GM19025 (cell line): ENCODE measurements at regions not wholly inside any gene's neighbourhood (a gene's known extent, or its start where the extent isn't known, plus 50 kb on each side); places are given as distances from the start of the nearest gene placed in this dataset.
"Not testable (repeated sequence)": the region's sequence is repeated elsewhere in the genome, so short reads cannot be mapped to it uniquely, and the experiment has no call there.

Experiments
- ATAC-seq: cut with Tn5 transposase; IDR thresholded peaks from one replicate; pipeline ENCODE4 v1.9.1; 2021; ENCODE audit warnings: mild to moderate bottlenecking, low read depth, moderate library complexity; ENCODE audit not compliant: unreplicated experiment

- no peak for ATAC-seq
These were observed 119.0 kb upstream of the RHOBTB1 start for GRCh38 chr10:61063034-61063433.

GRCh38 chr10:61061923-61062504 is 118.0 kb upstream of the RHOBTB1 start:
- no peak for ATAC-seq

GRCh38 chr10:61059636-61060035 is 115.7 kb upstream of the RHOBTB1 start:
- ATAC-seq: no peak

DNA sequence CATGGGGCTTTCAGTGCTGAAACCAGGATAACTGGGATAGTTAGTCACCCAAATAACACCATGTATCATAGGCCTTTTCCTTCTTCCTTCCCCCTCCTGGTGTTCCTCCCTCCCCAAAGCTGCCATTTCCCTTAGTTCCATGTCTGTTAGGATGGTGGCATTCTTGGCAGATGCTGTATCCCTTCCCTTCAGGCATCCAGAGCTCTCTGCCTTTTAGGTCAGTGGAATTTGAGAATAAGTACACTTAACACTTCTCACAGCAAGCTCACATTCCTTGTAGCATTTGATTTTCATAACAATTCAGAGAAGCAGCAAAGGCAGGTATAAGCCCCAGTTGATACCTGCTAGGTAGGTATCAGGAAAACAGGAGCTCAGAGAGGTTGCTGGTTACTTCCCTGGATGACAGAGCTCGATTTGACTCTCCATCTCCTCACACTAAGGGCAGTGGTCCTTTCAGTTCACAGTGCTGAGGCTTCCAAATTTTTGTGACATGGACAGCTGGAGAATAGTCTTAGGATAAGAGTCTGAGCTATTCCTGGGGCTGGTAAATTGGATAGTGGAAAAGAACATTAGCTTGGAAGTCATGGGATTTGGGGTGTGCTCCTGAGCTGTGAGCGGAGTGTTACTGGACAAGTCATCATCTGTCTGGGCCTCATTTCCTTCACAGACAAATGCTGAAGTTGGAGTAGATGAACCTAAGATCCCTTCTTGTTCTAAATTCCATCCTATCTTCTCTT is 108.7 kb upstream of the RHOBTB1 start:
- no peak for ATAC-seq

- no peak for ATAC-seq
These were observed 107.4 kb upstream of the RHOBTB1 start for GRCh38 chr10:61051344-61051743.

GRCh38 chr10:61050120-61050745 is 106.2 kb upstream of the RHOBTB1 start:
- ATAC-seq: no peak

DNA sequence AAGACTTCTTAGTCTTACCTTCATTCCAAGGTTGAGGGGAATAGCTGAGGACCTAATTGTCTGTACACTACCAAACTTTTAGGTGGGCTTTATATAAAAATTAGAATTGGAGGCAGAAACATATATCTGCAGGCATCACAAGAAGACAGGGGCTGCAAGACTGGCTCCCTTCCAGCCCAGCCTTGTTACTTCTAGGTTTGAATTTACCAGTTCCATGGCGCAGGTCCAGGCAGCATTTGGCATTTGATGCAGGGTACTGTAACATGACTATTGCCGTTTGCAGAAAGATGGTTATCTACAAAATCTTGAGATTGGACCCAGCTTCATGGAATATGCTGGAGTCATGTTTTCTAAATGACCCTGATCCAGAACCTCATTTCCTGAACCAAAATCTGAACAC is 105.4 kb upstream of the RHOBTB1 start:
- no peak for ATAC-seq

DNA sequence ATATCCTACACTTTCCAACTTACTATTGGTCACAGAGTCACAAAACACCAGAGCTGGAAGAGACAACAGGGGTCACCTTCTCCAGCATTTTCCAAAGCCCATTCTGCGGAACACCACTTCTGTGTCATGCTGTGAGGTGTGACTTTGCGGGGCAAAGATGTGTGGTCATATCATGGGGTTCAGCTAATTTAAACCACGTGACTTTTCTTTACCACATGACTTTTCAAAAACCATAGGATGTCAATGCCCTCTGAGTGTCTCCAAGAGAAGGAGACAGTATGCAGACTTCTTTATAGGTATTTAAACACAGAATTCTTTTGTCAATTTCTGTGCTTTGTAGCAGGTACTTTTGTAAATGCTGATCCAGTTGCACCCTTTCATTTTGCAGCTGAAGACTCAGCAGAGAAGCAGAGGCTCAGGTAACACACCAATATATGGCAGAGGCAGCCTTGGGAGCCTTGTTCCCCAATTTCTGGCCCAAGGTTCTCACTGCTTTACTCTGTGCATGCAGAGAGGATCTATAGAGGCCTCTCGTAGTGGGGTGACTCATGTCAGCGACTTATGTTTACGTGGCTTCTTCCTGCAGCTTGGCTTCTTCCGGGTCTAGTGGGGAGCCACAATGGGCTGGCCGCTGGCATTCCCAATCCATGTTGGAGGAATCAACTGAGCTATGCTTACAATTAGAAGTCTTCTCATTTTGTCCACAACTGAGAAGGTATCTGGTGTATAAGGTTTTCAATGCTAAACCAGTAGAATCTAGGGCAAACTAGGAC is 104.0 kb upstream of the RHOBTB1 start:
- no peak for ATAC-seq

- ATAC-seq: no peak
These were observed 103.1 kb upstream of the RHOBTB1 start for GRCh38 chr10:61047081-61047480.

- not testable (repeated sequence) for ATAC-seq
These were observed 101.5 kb upstream of the RHOBTB1 start for GRCh38 chr10:61045480-61045879.

DNA sequence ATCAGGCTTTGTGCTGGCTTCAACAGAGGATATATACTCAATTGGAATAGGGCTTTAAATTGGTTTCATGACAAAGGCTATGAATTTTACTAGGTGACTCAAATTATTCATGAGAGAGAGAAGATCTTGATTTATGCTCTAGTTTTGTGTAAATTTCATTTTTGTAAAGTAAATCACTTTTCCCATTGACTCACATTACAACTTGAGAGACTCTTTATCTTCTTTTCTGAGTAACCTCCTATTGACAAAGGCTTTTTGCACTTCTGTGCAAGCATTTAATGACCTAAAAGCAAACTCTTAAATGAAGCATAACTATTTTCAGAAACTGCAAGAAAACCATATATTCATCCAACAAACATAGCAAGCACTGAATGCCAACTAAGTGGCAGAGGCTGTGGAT is 98.5 kb upstream of the RHOBTB1 start:
- no peak for ATAC-seq

GRCh38 chr10:61040399-61041016 is 96.5 kb upstream of the RHOBTB1 start:
- ATAC-seq: no peak

DNA sequence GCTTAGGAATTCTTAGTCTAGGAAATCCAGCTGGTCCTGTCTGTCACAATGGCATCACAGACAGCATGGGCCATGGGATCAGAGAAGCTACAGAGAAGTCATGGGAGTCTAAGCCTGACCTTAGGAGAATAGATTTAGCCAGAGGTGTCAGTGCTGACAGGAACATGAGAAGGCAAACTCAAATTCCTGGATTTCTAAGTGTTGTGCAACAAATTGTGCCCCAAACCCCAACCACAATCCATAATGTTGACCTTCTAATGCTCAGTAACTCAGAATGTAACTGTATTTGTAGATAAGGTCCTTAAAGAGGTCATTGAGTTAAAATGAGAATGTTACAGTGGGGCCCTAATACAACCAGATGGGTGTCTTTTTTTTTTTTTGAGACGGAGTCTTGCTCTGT is 95.9 kb upstream of the RHOBTB1 start:
- ATAC-seq: no peak

GRCh38 chr10:61037261-61037830 is 93.4 kb upstream of the RHOBTB1 start:
- ATAC-seq: not testable (repeated sequence)

DNA sequence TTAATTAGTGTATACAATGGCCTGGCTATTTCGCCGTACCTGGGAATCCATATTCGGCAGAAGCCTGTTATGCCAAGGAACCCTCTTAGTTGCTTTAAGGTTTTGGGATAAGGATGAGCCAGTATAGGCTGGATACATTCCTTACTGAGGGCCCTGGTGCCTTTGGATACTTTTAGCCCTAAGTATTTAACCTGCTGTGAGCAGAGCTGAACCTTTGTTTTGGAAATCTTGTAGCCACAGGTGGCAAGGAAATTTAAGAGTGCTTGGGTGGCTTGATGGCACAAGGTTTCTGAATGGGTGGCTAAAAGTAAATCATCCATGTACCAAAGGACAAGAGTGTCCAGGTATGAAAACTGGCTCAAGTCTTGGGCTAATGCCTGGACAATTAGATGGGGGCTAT is 92.2 kb upstream of the RHOBTB1 start:
- ATAC-seq: not testable (repeated sequence)

GRCh38 chr10:61031341-61031740 is 87.4 kb upstream of the RHOBTB1 start:
- no peak for ATAC-seq

GRCh38 chr10:61029411-61029810 is 85.4 kb upstream of the RHOBTB1 start:
- ATAC-seq: no peak

- ATAC-seq: no peak
These were observed 84.9 kb upstream of the RHOBTB1 start for GRCh38 chr10:61028861-61029361.

- no peak for ATAC-seq
These were observed 80.8 kb upstream of the RHOBTB1 start for GRCh38 chr10:61024856-61025201.

GRCh38 chr10:61024151-61024855 is 80.3 kb upstream of the RHOBTB1 start:
- ATAC-seq: no peak
